GM18873 (cell line): ENCODE measurements at regions not wholly inside any gene's neighbourhood (a gene's known extent, or its start where the extent isn't known, plus 50 kb on each side); places are given as distances from the start of the nearest gene placed in this dataset.
"Not testable (repeated sequence)": the region's sequence is repeated elsewhere in the genome, so short reads cannot be mapped to it uniquely, and the experiment has no call there.

ENCODE experiments used
- ATAC-seq: cut with Tn5 transposase; IDR thresholded peaks from one replicate; pipeline ENCODE4 v1.9.1; 2021; ENCODE audit warnings: mild to moderate bottlenecking, moderate library complexity, moderate number of reproducible peaks; ENCODE audit not compliant: unreplicated experiment, low FRiP score

DNA sequence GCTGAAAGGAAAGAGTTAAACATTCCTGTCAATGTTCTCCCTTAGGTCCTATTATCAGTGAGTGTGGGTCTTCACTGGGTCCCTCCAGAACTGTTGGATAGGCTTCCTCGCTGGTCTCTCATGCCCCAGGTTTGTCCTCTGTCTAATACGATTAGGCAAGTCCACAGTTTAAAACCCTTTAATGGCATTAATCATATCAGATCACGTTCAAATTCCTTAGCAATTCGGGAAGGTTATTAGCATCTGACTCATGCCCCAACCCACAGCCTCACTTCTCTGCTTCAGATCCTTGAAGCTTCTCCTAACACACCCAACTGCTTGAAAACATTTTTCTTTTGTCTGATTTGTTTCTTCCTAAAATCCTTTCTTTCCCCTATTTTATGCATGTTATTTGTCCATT is 224.3 kb upstream of the ATP10A start:
- ATAC-seq, result no peak

DNA sequence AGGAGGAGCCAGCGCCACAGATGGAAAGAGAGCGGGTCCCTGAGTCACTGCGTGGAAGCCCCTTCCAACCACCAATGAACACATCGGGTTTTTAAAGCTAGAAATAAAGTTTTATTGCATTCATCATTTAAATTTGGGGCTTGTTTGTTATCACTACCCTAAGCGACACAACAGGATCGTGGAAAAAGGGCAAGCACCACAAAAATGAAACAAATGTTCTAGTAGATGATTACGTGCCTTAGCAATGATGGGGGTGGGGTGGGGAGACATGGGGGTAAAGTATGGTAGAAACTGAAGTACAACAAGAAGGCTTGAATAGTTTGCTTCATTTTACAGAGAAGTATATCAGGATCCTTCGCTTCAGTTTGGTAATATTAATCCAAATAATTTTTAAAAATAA is 221.6 kb upstream of the ATP10A start:
- no peak for ATAC-seq

DNA sequence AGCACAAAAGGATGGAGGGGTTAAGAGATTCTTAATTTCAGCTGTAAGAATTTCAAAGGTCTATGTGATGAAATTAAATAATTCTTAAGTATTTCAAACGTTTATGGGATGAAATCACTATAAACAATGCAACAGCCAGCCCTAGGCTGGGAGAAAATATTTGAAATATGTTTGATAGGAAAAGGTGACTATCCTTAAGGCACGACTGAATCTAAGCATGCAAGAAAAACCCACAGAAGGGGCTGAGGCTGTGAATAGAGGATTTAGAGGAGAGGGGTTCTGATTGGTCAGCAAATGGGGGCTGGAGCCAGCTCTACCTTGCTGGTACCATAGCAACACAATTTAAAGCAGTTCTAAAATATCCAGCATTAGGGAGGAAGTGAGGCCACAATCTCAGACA is 220.8 kb upstream of the ATP10A start:
- no peak for ATAC-seq

DNA sequence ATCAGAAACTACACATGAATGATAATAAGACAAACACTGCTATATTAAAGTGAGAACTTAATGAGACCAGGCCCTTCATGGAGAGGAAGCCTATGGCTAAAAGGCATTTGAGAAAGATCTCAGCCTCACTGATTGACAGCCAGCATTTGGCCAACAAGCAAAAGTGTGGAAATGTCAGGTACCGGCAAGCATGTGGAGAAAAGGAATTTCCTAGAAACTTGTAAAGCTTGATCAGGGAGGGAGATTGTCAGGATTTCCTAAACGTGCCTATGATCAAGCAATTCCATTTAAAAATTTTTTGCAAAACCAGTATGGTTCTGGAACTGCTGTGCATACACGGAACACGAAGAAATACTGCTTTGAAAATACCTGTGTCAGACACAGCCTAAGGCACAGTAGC is 220.3 kb upstream of the ATP10A start:
- ATAC-seq, result no peak

DNA sequence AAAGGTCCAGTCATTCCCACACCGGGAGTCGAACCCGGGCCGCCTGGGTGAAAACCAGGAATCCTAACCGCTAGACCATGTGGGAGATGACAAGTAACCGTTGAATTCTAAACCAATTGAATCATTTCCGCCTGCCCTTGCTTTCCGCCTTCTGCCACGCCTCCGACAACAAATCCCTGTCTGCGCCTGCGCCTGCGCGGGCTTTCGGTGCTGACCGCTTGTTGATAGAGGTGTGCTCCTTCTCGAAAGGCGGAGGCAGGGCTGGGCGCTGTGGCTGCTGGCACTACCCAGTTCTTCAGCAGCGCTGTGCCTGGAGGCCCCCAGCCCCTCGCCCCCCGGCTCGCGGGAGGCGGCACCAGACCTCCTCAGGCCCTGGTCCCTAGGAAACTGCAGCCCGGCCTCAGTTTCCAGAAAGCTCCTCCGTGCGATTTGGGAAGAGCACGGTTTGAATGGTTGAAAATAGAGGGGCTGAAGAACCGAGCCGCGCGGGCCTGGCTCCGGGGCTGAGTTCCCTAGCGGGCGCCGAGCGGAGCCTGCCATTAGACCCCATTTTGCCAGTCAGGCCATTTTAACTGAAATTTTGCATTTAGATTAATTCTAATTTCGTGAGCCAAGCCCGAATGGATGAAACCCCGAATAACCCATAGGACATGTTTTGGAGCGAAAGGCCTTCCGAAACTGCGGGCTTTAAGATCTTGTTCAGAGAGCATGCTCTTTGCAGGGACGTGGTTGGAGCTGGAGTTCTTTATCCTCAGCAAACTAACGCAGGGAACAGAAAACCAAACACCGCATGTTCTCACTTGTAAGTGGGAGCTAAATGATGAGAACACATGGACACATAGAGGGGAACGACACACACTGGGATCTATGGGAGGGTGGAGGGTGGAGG is 219.3 kb upstream of the ATP10A start:
- ATAC-seq, result peak; percentile 88

DNA sequence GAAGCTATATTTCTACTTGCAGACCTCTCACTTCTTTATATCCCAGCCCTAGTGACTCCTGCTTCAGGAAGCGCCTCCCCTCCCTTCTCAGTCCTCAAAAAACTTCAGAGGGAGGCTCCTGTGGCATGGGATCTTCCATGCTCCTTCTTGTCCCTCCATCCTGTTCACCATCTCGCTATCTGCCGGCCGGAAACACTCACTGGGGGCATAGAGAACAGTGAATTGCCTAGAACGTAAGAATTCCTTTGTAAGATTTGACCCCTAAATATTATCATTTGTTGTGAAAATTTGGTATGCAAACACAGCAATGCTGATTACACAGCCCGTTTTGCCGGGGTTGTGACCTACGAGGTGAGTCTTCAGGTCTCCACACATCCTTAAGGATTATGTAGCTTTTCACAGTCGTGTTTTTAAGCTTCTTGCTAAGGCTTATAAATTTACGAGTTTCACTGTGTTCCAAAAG is 218.7 kb upstream of the ATP10A start:
- no peak for ATAC-seq

DNA sequence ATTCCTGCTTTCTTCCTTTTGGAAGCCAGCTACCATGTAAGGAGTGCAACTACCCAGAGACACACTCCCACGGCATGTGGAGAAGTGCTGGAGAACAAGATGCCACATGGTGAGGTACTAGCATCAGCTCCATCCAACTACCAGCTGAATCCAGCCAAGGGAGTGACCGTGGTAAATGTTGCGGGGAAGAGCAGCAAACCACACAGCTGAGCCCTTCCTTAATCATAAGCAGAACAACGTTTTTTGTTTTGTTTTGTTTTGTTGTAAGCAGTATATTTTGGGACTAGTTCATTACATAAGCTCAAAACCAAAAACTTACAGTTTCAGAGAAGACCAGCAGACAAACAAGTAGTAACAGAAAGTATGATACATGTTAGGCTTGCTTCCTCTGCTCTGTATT is 212.6 kb upstream of the ATP10A start:
- no peak for ATAC-seq

DNA sequence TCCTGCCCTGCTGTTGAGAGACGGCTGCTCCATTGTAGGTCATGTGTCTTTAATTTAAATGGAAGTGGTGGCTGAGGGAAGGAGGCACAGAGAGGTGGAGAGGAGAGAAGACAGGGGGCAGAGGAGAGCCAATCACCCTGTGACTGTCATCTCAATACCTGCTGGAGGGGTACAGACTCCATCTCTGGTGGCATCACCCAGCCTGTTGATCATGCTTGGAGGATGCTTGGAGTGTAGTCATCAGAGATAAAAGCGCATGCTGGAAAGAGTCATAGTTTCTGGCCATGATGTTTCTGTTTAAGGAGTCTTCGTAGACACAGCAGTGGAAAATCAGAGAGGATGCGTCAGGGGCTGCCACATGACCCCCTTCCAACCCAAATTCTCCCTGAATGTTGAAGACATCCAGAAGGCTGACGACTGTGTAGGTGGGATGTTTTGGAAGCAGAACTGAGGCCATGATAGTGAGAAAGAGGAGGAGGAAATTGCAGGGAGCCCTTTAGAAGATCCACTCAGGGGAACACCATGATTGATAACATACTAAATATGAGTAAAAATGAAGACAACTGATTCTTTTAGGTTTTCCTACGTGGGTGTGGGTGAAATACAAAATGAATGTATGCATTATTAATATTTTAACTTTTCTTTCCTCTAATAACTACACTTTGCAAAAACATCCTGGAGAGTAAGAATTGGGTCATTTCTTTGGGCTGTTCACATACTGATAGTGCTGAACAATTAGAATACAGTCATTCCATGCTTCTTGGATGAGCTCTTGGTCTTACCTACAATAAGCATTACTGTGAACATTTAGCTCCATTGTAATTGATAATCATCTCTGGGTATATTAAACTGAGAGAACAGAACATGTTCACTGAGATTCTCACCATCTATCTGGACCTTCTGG is 210.6 kb upstream of the ATP10A start:
- no peak for ATAC-seq

DNA sequence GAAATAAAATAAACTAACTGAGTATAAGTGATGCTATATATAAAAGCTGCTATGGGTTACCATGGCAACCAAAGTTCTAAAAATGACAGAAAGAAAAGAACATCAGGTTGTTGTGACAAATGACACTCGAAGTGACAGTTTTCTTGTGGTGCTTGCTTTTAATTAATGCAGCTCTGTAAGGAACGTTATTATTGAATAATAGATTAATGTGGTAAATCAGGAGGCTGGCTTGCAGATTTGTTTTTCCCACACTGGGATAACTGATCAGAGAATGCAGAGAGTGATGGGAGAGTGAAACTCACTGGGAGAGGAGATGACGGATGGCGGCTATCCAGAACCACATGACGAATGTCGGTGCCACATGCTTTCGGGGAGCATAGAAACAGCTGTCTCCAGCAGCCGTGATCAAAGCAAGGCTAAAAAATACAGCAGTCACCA is 207.0 kb upstream of the ATP10A start:
- ATAC-seq, result no peak

DNA sequence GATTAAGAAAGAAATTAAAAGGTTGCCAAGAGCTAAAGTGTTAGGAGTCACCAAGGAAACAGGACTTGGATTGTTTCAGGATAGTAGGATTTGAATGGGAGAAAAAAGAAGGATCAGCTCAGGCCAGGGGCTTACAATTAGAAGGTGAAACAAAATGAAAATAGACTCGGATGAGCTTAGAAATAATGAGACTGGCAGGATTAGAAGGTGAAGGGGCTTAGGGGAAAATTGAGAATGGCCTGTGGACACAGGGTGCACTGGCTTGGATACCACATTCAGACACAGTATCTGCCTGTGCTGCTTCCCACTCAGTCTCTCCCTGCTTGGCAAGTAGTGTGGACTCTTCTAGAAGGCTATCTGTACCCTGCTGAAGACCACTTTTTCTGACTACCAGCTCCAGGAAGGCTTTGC is 206.1 kb upstream of the ATP10A start:
- no peak for ATAC-seq

DNA sequence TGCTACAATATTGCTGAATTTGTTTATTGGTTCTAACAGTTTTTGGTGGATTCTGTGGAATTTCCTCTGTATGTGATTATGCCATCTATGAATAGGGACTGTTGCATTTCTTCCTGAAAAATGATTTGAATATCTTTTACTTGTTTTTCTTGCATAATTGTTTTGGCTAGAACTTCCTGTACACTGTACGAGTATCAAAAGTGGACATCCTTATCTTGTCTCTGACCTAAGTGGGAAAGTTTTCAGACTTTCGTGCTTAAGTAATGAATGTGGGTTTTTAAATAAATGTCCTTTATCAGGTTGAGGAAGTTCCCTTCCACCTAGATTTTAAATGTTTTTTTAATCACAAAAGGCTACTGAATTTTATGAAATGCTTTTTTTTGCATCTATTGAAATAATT is 203.8 kb upstream of the ATP10A start:
- ATAC-seq, result no peak

DNA sequence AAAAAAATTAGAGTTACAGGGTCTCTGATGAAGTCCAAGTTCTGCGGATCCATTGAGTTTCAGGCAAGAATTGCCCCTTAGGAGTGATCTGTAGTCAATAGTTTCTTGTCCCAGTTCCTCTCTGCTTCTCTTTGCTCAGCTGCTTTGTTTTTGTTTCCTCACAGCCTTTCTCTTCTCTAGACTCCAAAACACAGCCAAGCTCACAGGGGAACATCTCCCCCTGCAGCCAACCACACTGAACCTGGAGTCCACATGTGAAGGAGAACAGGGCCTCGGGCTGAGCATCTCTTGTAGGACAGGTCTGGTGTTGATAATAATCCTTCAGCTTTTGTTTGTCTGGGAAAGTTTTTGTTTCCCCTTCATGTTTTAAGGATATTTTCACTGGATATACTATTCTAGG is 202.6 kb upstream of the ATP10A start:
- no peak for ATAC-seq

DNA sequence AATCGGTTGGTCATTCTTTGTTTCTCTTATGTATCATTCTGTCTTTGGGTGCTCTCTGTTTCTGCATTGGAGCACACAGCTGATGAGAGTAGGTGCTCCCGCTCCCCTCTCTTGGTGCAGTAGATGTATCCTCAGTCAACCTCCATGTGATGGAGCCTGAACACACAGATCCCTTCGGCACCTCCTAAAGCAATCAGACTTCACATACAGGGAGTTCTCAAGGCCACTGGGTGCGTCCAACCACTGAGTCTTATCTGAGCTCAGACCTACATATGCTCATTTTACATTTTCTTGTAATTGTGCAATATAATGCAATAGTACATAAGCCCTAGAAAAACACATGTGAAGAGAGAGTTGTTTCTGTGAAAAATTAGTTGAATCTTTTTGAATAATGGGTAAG is 198.1 kb upstream of the ATP10A start:
- ATAC-seq, result no peak

DNA sequence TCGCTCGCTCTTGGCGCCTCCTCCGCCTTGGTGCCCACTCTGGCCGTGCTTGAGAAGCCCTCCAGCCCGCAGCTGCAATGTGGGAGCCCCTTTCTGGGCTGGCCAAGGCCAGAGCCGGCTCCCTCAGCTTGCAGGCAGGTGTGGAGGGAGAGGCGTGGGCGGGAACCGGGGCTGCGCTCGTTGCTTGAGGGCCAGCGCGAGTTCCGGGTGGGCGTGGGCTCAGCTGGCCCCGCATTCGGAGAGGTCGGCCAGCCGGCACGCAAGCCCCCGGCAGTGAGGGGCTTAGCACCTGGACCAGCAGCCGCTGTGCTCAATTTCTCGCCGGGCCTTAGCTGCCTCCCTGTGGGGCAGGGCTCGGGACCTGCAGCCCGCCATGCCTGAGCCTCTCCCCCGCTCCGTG is 193.6 kb upstream of the ATP10A start:
- not testable (repeated sequence) for ATAC-seq

DNA sequence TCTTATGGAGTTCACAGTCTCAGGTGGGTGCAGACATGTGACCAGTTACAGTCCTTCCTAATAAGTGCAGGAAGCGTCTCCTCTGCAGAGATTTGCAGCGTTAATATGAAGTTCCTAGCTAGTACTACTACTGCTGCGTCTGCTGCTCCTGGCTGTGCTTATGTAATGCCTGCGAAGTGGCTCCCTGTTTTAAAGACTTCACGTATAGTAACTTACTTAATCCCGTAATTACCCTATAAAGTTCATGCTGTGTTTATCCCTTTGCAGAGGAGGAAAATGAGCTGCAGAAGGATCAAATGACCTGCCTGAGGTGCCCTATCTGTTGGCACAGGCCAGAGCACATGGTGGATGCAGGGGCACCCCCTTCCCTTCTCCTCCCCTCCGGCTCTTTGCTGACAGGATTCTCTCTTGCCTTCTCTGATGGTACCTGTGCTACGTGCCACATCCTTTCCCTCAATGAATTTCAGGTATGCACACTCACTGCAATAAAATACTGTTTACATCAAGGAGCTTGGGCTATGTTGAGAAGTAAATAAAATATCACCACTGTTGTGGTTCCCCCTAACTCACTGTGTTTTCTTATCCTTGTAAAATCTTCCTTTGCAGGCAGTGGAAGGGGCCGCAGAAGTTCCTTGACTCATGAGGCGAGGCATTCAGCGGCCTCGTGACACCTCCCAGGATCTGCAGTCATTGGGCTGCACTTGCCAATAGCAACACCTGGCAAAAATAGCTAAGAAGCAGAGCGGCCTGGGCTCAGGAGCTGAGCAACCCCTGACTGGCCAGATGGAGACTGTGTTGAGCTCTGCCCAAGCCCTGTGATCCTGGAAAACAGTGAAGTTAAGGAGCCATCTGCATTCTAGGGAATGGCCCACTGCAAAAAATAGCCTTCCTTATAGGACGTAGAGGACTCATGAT is 188.9 kb upstream of the ATP10A start:
- no peak for ATAC-seq

DNA sequence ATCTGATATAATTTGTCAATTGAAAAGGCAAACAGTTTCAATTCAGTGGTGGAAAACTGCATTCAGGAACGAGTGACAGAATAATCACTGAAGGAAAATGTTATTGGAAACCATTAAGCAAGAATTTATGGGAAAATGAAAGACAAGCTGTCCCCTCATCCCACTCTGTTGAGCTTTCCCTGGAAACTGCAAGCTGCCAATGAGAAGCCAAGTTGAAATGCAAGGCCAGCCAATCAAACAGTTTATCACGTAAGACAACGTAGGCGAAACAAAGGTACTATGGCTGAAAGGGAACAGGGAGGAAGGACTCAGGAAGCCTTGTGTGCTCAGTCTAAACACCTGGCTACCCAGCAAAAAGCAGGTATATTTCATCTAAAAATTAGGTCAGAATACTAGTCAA is 187.9 kb upstream of the ATP10A start:
- ATAC-seq, result no peak

DNA sequence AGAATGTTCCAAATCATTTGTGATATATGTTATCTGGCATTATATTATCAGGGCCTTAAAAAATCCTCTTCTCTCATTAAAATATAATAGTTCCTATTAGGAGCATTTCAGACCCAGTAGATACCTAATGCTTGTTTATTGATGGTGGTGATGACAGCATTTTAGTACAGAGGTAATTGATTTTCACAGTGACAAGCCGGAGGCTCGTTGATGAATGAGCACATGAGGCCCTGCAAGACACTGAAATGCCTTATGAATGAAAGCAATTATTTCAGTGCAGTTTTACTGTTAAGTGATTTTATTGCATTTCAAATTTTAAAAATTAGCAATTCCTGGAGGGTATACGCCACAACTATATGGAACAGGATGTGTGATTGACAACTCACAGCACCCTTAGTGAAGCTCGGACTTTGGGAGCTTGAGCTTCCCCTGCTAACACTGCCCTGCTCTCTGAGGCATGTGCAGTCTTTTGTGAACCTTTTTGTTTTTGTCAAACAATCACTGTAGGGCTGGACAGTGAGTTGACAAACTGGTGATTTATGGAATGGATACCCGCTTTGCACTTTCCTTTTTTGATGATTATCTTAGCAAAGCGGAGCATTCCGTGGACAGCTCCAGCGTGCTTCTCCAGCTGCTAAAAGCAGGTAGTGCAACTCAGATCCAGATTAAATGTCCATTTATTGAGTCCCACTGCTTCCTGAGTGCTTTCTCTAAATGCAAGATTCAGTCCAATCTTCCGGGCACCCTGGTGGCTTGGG is 187.0 kb upstream of the ATP10A start:
- ATAC-seq, result no peak

DNA sequence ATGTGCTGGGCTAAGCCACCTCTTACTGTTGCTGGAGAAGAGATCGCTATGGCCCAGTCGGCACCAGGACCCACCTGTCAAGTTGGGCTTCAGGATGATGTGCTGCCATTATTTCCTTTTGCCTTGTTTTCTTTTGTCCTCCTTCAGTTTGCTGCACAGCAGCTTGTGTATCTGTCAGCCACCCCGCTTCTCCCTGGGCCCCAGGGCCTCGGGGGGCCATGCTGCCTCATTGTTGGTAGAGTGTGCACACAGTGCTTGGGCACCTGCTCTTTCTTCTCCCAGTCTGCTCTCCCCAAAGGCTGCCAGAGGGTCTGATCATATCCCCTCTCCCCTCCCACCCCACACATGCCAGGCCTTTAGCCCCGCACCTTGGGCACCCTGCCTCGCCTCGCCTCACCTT is 185.5 kb upstream of the ATP10A start:
- ATAC-seq, result no peak

DNA sequence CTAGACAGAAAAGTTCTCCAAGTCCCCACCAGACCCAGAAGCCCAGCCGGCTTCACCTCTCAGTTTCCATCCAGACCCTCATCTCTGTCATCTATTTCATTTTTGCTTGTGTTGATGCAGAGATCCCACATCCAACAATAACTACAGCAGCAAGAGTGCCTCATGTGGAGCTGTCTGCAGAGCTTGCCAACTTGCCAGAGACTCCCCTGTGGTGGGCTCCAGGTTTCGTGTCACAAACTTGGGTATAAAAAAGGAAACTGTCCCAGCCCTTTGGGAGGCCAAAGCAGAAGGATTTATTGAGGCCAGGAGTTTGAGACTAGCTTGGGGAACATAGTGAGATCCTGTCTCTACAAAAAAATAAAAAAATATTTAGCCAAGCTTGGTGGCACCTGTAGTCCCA is 182.4 kb upstream of the ATP10A start:
- ATAC-seq, result no peak

DNA sequence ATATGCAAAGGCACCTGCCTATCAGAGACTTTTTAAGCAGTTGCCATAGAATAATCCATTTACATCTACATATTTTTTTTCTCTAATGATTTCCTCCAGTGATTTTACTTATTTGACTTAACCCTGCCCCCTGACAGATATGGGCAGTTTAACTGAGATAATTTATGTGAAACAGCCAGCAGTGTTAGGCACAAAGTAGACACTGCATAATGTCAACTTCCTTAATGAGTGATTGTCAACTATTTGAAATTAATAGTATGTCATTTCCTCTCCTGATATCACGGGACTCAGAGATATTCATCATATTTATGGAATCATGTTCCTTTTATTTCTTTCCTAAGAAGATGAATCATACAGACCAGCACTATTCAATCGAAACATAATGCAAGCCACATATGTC is 179.9 kb upstream of the ATP10A start:
- ATAC-seq, result no peak
